ENCODE measurements at regions not wholly inside any gene's neighbourhood (a gene's known extent, or its start where the extent isn't known, plus 50 kb on each side); places are given as distances from the start of the nearest gene placed in this dataset.

DNA sequence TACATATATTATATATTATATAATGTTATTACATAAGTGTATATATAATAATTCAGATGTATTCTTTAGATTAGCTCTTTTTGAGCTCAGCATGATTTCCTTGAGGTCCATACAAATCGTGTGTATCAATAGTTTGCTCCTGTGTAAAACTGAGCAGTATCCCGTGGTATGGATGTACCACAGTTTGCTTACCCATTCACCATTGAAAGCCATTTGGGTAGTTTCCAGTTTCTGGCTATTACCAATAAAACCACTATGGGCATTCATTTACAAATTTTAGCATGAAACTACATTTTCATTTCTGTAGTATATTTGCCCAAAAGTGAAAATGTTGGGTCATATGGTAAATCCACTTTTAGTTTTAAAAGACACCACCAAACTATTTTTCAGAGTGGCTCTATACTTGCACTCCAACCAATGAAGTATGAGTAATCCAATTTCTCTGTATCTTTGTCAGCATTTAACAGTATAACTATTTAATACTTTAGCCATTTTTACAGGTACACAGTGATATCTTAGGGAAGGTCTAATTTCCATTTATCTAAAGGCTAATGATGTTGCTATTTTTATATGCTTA lies 1361.4 kb upstream of the GBE1 start:
- H3K27ac ChIP-seq (ENCODE audit: poor library complexity, severe bottlenecking): no peak overlapping the region
- H3K4me3 ChIP-seq (ENCODE audit: severe bottlenecking): no peak overlapping the region
- no peaks in the 10 kb centered on the region for H3K27me3 ChIP-seq (ENCODE audit: insufficient read depth, poor library complexity, severe bottlenecking)
- ATAC-seq (ENCODE audit: low read depth): no peak
- no peaks in the 10 kb centered on the region for H3K36me3 ChIP-seq (ENCODE audit: low read depth)
- H3K9me3 ChIP-seq (ENCODE audit: severe bottlenecking): no peaks in the 10 kb centered on the region
- no peak for DNase-seq (ENCODE audit: low spot score)
- TF ChIP-seq, protein P1, sequence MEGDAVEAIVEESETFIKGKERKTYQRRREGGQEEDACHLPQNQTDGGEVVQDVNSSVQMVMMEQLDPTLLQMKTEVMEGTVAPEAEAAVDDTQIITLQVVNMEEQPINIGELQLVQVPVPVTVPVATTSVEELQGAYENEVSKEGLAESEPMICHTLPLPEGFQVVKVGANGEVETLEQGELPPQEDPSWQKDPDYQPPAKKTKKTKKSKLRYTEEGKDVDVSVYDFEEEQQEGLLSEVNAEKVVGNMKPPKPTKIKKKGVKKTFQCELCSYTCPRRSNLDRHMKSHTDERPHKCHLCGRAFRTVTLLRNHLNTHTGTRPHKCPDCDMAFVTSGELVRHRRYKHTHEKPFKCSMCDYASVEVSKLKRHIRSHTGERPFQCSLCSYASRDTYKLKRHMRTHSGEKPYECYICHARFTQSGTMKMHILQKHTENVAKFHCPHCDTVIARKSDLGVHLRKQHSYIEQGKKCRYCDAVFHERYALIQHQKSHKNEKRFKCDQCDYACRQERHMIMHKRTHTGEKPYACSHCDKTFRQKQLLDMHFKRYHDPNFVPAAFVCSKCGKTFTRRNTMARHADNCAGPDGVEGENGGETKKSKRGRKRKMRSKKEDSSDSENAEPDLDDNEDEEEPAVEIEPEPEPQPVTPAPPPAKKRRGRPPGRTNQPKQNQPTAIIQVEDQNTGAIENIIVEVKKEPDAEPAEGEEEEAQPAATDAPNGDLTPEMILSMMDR (IDR thresholded peaks at IDR 0.05; ENCODE audit: poor library complexity, severe bottlenecking): no peak
- no peaks in the 10 kb centered on the region for H3K4me1 ChIP-seq (ENCODE audit: insufficient read depth, poor library complexity, severe bottlenecking)

DNA sequence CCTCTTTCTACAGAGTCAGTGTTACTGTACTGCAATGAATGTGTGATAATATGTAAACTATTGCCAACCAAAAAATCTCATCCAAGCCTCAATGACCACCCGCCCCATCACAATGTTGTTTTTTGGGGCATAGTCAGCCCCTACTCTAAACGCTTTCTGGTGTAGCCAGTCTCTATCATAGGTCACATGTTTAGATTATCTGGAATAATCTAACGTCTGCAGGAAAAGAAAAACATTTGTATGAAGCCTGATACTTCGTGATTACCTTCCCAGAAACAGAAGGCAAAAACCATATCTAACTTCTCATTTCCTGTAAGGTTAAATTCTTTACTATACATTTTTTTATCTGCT lies 1331.8 kb upstream of the GBE1 start:
- TF ChIP-seq, protein P1 (IDR thresholded peaks at IDR 0.05; ENCODE audit: poor library complexity, severe bottlenecking): no peak
- DNase-seq (ENCODE audit: low spot score): no peak
- no peaks in the 10 kb centered on the region for H3K36me3 ChIP-seq (ENCODE audit: low read depth)
- no peaks in the 10 kb centered on the region for H3K4me1 ChIP-seq (ENCODE audit: insufficient read depth, poor library complexity, severe bottlenecking)
- no peaks in the 10 kb centered on the region for H3K27me3 ChIP-seq (ENCODE audit: insufficient read depth, poor library complexity, severe bottlenecking)
- no peak for ATAC-seq (ENCODE audit: low read depth)
- no peaks in the 10 kb centered on the region for H3K9me3 ChIP-seq (ENCODE audit: severe bottlenecking)
- no peak overlapping the region for H3K4me3 ChIP-seq (ENCODE audit: severe bottlenecking)
- H3K27ac ChIP-seq (ENCODE audit: poor library complexity, severe bottlenecking): no peak overlapping the region

DNA sequence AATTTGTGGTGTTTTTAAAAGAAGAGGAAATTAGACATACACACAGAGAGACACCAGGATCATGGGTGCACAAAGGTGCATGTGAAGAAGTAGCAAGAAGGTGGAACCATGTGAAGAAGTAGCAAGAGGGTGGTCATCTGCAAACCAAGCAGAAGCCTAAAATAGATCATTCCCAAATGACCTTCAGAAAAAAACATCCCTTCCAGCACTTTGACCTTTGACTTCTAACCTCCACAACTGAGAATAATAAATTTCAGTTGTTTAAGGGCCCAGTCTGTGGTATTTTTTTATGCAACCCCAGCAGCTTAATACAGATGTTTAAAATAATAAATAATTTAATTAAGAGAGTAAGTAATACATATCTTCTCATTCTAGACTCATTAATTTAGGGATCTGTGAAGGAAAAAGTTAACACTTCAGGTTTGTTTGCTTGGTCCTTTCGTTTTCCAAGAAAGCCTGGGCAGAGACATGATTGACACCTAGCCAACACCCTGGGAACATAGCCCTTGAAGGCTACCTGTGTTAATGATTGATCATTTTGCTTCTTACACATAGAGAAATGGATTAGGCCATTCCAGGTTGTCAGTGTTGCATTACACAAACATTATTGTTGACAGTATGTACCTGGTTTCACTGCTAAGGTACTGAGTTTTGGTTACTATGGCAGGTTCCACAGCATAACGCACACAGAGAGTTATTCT lies 1331.2 kb upstream of the GBE1 start:
- H3K36me3 ChIP-seq (ENCODE audit: low read depth): no peaks in the 10 kb centered on the region
- H3K4me1 ChIP-seq (ENCODE audit: insufficient read depth, poor library complexity, severe bottlenecking): no peaks in the 10 kb centered on the region
- ATAC-seq (ENCODE audit: low read depth): no peak
- H3K9me3 ChIP-seq (ENCODE audit: severe bottlenecking): no peaks in the 10 kb centered on the region
- H3K4me3 ChIP-seq (ENCODE audit: severe bottlenecking): no peak overlapping the region
- no peak overlapping the region for H3K27ac ChIP-seq (ENCODE audit: poor library complexity, severe bottlenecking)
- no peak for DNase-seq (ENCODE audit: low spot score)
- no peaks in the 10 kb centered on the region for H3K27me3 ChIP-seq (ENCODE audit: insufficient read depth, poor library complexity, severe bottlenecking)
- TF ChIP-seq, protein P1 (IDR thresholded peaks at IDR 0.05; ENCODE audit: poor library complexity, severe bottlenecking): no peak

DNA sequence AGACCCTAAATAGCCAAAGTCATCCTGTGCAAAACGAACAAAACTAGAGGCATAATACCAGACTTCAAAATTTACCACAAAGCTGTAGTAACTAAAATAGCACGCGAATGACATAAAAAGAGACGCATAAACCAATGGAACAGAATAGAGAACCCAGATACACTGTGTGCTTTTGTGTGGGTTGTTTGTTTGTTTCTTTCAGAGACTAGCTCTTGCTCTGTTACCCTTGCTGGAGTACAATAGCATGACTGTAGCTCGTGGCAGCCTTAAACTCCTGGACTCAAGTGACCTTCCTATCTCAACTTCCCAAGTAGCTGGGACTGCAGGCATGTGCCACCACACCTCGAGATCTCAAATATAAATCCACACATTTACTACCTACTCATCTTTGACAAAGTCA lies 1314.6 kb upstream of the GBE1 start:
- ATAC-seq (ENCODE audit: low read depth) (no peak), DNase-seq (ENCODE audit: low spot score) (no peak)
- Histone ChIP-seq H3K36me3 (ENCODE audit: low read depth) (no peaks in the 10 kb centered on the region), H3K27ac (ENCODE audit: poor library complexity, severe bottlenecking) (no peak overlapping the region), H3K4me3 (ENCODE audit: severe bottlenecking) (no peak overlapping the region), H3K27me3 (ENCODE audit: insufficient read depth, poor library complexity, severe bottlenecking) (no peaks in the 10 kb centered on the region), H3K4me1 (ENCODE audit: insufficient read depth, poor library complexity, severe bottlenecking) (no peaks in the 10 kb centered on the region), H3K9me3 (ENCODE audit: severe bottlenecking) (no peaks in the 10 kb centered on the region)
- TF ChIP-seq, protein P1 (IDR thresholded peaks at IDR 0.05; ENCODE audit: poor library complexity, severe bottlenecking): no peak

DNA sequence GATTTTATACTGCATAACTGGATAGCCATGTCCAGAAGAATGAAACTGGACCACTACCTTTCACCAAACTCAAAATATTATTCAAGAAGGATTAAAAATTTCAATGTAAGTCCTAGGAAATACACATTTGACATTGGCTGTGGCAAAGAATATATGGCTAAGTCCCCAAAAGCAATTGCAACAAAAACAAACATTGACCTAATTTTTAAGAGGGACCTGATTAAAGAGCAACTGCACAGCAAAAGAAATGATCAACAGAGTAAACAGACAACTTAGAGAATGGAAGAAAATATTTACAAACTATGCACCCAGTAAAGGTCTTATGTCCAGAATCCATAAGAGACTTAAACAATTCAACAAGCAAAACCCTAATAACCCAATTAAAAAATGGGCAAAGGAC lies 1313.0 kb upstream of the GBE1 start:
- no peak for DNase-seq (ENCODE audit: low spot score)
- H3K4me3 ChIP-seq (ENCODE audit: severe bottlenecking): no peak overlapping the region
- no peaks in the 10 kb centered on the region for H3K36me3 ChIP-seq (ENCODE audit: low read depth)
- TF ChIP-seq, protein P1 (IDR thresholded peaks at IDR 0.05; ENCODE audit: poor library complexity, severe bottlenecking): no peak
- no peaks in the 10 kb centered on the region for H3K9me3 ChIP-seq (ENCODE audit: severe bottlenecking)
- H3K4me1 ChIP-seq (ENCODE audit: insufficient read depth, poor library complexity, severe bottlenecking): no peaks in the 10 kb centered on the region
- H3K27ac ChIP-seq (ENCODE audit: poor library complexity, severe bottlenecking): no peak overlapping the region
- H3K27me3 ChIP-seq (ENCODE audit: insufficient read depth, poor library complexity, severe bottlenecking): no peaks in the 10 kb centered on the region
- no peak for ATAC-seq (ENCODE audit: low read depth)
